OCI-LY7 (cell line): ENCODE measurements at regions not wholly inside any gene's neighbourhood (a gene's known extent, or its start where the extent isn't known, plus 50 kb on each side); places are given as distances from the start of the nearest gene placed in this dataset.

Experiments
- BruUV-seq: library from RNA; stranded (reverse); fragments of 400-500 nt; replicated peaks from 2 replicates; lab custom pipeline; 2021; lab: Mats Ljungman, UMichigan
- CTCF ChIA-PET: fragments of 300-600 bp; sonication (Branson Sonifier 250); formaldehyde crosslinking; loops from one replicate; lab custom pipeline; 2022; ENCODE audit warnings: antibody characterized with exemption; ENCODE audit not compliant: unreplicated experiment; lab: Charles Lee
- POLR2A ChIA-PET: fragments of 300-600 bp; sonication (Branson Sonifier 250); formaldehyde crosslinking; loops from one replicate; lab custom pipeline; 2022; ENCODE audit warnings: antibody characterized with exemption; lab: Charles Lee
- DNase-seq: peaks from one replicate; pipeline ENCODE4 v3.0.0-alpha.2; 2015; ENCODE audit warnings: low spot score
- H2AFZ ChIP-seq: fragments of 200-600 bp; sonication (generic), shearing (Covaris generic); 2 replicates; pipeline ENCODE4 v1.6.1; 2014; ENCODE audit warnings: mild to moderate bottlenecking, antibody characterized with exemption, low read length, moderate library complexity
- H3K27ac ChIP-seq: fragments of 200-600 bp; sonication (generic); 2 replicates; pipeline ENCODE4 v1.5.1; 2014; ENCODE audit warnings: mixed run types, low read depth, mild to moderate bottlenecking, moderate library complexity, low read length, inconsistent platforms; ENCODE audit not compliant: poor library complexity, severe bottlenecking
- H3K36me3 ChIP-seq: fragments of 200-600 bp; sonication (generic); 2 replicates; pipeline ENCODE4 v1.6.1; 2014; ENCODE audit warnings: mild to moderate bottlenecking, antibody characterized with exemption, low read length, moderate library complexity, mixed read lengths; ENCODE audit not compliant: insufficient read depth
- H3K4me1 ChIP-seq: fragments of 200-600 bp; sonication (generic); 2 replicates; pipeline ENCODE4 v1.5.1; 2014; ENCODE audit warnings: mild to moderate bottlenecking, low read length; ENCODE audit not compliant: insufficient read depth, poor library complexity, severe bottlenecking
- H3K4me2 ChIP-seq: fragments of 200-600 bp; sonication (generic); 2 replicates; pipeline ENCODE4 v1.6.1; 2014; ENCODE audit warnings: mild to moderate bottlenecking, low read length
- H3K4me3 ChIP-seq: fragments of 200-600 bp; sonication (generic); 2 replicates; pipeline ENCODE4 v1.5.1; 2014; ENCODE audit warnings: mild to moderate bottlenecking, low read depth, low read length; ENCODE audit not compliant: poor library complexity, severe bottlenecking
- H3K79me2 ChIP-seq: fragments of 200-600 bp; sonication (generic); 2 replicates; pipeline ENCODE4 v1.6.1; 2016; ENCODE audit warnings: low read depth, mild to moderate bottlenecking, low read length, moderate library complexity, mixed read lengths; ENCODE audit not compliant: insufficient read depth
- H3K9me2 ChIP-seq: fragments of 200-600 bp; sonication (generic); 2 replicates; pipeline ENCODE4 v1.6.1; 2016; ENCODE audit warnings: mild to moderate bottlenecking, low read length, mixed read lengths; ENCODE audit not compliant: insufficient read depth
- H3K9me3 ChIP-seq: fragments of 200-600 bp; sonication (generic); 2 replicates; pipeline ENCODE4 v1.6.1; 2014; ENCODE audit warnings: mild to moderate bottlenecking, mixed run types, low read length, mixed read lengths
- H4K20me1 ChIP-seq: fragments of 200-600 bp; sonication (generic); 2 replicates; pipeline ENCODE4 v1.6.1; 2014; ENCODE audit warnings: mild to moderate bottlenecking, antibody characterized with exemption, low read length, moderate library complexity, mixed read lengths; ENCODE audit not compliant: insufficient read depth
- EZH2phosphoT487 ChIP-seq: fragments of 200-600 bp; sonication (generic); IDR thresholded peaks from 2 replicates; pipeline ENCODE4 v1.6.1; 2018; ENCODE audit warnings: low read depth, borderline replicate concordance, mild to moderate bottlenecking, mixed run types, antibody characterized with exemption, low read length, moderate library complexity, mixed read lengths
- intact Hi-C: fragments of 100-400 bp; cut with micrococcal nuclease; formaldehyde crosslinking; loops from one replicate; pipeline ENCODE4 v1.10.0; 2022; ENCODE audit not compliant: unreplicated experiment
- TF ChIP-seq, protein P1 (sequence below): fragments of 200-600 bp; sonication (generic); conservative IDR thresholded peaks from 2 replicates; pipeline ENCODE4 v1.5.1; 2014; ENCODE audit warnings: mild to moderate bottlenecking, antibody characterized with exemption, low read length, moderate library complexity, mixed read lengths

DNA sequence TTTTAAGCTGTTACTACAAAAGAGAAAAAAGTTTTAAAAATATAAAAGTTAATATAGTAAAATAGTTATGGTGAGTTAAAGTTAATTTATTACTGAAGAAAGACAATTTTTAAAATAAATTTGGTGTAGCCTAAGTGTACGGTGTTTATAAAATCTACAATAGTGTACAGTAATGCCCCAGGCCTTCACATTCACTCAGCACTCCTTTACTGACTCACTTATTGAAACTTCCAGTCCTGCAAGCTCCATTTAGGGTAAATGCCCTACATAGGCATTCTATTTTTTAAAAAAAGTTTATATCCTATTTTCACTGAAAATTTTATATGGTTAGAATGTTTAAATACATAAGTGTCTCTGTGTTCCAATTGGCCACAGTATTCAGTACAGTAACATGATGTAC is 769.5 kb upstream of the NOVA1 start:
- ChIA-PET POLR2A (interaction anchor here (0.7 kb wide), 1 partner anchor 83 kb away, joined by 3 read pairs; no protein-coding TSS in a partner anchor), CTCF (no interaction called here)
- H3K9me3 ChIP-seq: peaks cover 16% of the 10 kb centered on the region; the same call in 1 of the 2 replicates
- intact Hi-C loops: no loop called here
- H3K9me2 ChIP-seq: no peaks in the 10 kb centered on the region
- no peaks in the 10 kb centered on the region for H3K79me2 ChIP-seq
- no peaks in the 10 kb centered on the region for H4K20me1 ChIP-seq
- H3K4me1 ChIP-seq: no peaks in the 10 kb centered on the region
- no peaks in the 10 kb centered on the region for H3K36me3 ChIP-seq
- DNase-seq: no peak
- H3K27ac ChIP-seq: no peak overlapping the region
- no peak overlapping the region for H2AFZ ChIP-seq
- H3K4me3 ChIP-seq: no peak overlapping the region
- TF ChIP-seq EZH2phosphoT487: no peak
- TF ChIP-seq, protein P1, sequence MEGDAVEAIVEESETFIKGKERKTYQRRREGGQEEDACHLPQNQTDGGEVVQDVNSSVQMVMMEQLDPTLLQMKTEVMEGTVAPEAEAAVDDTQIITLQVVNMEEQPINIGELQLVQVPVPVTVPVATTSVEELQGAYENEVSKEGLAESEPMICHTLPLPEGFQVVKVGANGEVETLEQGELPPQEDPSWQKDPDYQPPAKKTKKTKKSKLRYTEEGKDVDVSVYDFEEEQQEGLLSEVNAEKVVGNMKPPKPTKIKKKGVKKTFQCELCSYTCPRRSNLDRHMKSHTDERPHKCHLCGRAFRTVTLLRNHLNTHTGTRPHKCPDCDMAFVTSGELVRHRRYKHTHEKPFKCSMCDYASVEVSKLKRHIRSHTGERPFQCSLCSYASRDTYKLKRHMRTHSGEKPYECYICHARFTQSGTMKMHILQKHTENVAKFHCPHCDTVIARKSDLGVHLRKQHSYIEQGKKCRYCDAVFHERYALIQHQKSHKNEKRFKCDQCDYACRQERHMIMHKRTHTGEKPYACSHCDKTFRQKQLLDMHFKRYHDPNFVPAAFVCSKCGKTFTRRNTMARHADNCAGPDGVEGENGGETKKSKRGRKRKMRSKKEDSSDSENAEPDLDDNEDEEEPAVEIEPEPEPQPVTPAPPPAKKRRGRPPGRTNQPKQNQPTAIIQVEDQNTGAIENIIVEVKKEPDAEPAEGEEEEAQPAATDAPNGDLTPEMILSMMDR: no peak
- no peak overlapping the region for H3K4me2 ChIP-seq
- BruUV-seq: no TSS peak

DNA sequence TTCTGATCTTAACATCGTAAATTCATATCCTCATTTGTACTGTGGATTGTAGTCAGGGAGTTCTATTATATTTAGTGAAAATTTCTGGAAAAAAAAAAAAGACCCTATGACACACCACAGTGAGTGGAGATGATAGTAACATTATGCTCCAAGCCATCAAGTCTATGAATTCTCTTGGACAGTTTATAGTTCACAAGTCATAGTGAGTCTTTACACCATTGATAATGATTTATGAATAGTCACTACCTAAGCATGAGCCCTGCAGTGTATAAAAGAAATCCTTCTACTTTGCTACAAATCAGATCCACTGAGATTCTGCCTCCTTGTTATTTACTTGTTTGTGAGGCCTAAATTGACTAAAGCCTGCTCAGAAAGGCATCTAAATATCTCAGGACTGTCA is 772.2 kb upstream of the NOVA1 start:
- Histone ChIP-seq H3K27ac (no peak overlapping the region), H3K9me2 (no peaks in the 10 kb centered on the region), H3K4me3 (no peak overlapping the region), H3K79me2 (no peaks in the 10 kb centered on the region), H3K9me3 (peaks cover 16% of the 10 kb centered on the region; the same call in 1 of the 2 replicates), H3K4me1 (no peaks in the 10 kb centered on the region), H3K36me3 (no peaks in the 10 kb centered on the region), H3K4me2 (no peak overlapping the region), H4K20me1 (no peaks in the 10 kb centered on the region), H2AFZ (no peak overlapping the region)
- TF ChIP-seq, protein P1: no peak
- TF ChIP-seq EZH2phosphoT487: no peak
- POLR2A ChIA-PET: interaction anchor here (0.6 kb wide), 1 partner anchor 1213 kb away, joined by 3 read pairs; no protein-coding TSS in a partner anchor
- DNase-seq: no peak
- BruUV-seq: no TSS peak
- CTCF ChIA-PET: no interaction called here
- intact Hi-C loops: no loop called here

- CTCF ChIA-PET: no interaction called here
- intact Hi-C loops: no loop called here
These were observed 772.9 kb upstream of the NOVA1 start for GRCh38 chr14:27370775-27371174.

More at GRCh38 chr14:27370775-27371174, 772.9 kb upstream of the NOVA1 start:
- H3K36me3 ChIP-seq: no peaks in the 10 kb centered on the region
- DNase-seq: no peak
- no peak overlapping the region for H3K27ac ChIP-seq
- no peaks in the 10 kb centered on the region for H3K79me2 ChIP-seq
- H3K9me3 ChIP-seq: peaks cover 16% of the 10 kb centered on the region; the same call in 1 of the 2 replicates
- no TSS peak for BruUV-seq
- TF ChIP-seq, protein P1: no peak
- no peak for TF ChIP-seq EZH2phosphoT487
- no peaks in the 10 kb centered on the region for H4K20me1 ChIP-seq
- no peak overlapping the region for H2AFZ ChIP-seq
- H3K4me3 ChIP-seq: no peak overlapping the region
- no peak overlapping the region for H3K4me2 ChIP-seq
- POLR2A ChIA-PET: interaction anchor here (0.6 kb wide), 1 partner anchor 1360 kb away, joined by 4 read pairs; no protein-coding TSS in a partner anchor
- no peaks in the 10 kb centered on the region for H3K9me2 ChIP-seq
- no peaks in the 10 kb centered on the region for H3K4me1 ChIP-seq
